ENCODE measurements at regions not wholly inside any gene's neighbourhood (a gene's known extent, or its start where the extent isn't known, plus 50 kb on each side); places are given as distances from the start of the nearest gene placed in this dataset.

GRCh38 chr6:147046141-147046877 is 157.9 kb upstream of the STXBP5 start:
- no peak for DNase-seq (ENCODE audit: low read depth in 1 of 2, low spot score in 2 of 2)
- no peak overlapping the region for H3K27ac ChIP-seq
- no peaks in the 10 kb centered on the region for H3K36me3 ChIP-seq
- no peaks in the 10 kb centered on the region for H3K4me1 ChIP-seq (replicated peaks)
- H3K9me3 ChIP-seq (replicated peaks), result no peaks in the 10 kb centered on the region
- no peaks in the 10 kb centered on the region for H3K27me3 ChIP-seq (replicated peaks)
- H3K4me3 ChIP-seq, result no peak overlapping the region

DNA sequence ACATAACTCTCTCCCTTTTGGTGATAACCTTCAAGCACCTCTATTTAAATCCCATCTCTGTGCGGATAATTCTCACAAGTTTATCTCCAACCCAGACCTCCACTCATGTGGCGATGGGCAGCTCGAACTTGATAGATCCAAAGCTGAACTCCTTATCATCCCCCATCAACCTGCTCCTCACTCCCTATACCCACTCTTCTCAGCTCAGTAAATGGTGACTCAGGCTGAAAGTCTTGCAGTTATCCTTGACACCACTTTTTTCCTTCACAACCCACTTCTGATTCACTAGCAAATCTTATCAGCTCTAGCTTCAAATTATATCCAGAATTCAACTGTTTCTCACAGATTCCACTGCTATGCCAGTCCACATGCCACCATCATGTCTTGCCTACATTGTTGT is 155.3 kb upstream of the STXBP5 start:
- Histone ChIP-seq H3K4me1 (replicated peaks) (0 out of 2 replicates have a peak, but pooled peaks cover 3% of the 10 kb centered on the region), H3K27me3 (replicated peaks) (no peaks in the 10 kb centered on the region), H3K27ac (no peak overlapping the region), H3K4me3 (no peak overlapping the region), H3K36me3 (no peaks in the 10 kb centered on the region), H3K9me3 (replicated peaks) (no peaks in the 10 kb centered on the region)
- DNase-seq (ENCODE audit: low read depth in 1 of 2, low spot score in 2 of 2), result no peak

DNA sequence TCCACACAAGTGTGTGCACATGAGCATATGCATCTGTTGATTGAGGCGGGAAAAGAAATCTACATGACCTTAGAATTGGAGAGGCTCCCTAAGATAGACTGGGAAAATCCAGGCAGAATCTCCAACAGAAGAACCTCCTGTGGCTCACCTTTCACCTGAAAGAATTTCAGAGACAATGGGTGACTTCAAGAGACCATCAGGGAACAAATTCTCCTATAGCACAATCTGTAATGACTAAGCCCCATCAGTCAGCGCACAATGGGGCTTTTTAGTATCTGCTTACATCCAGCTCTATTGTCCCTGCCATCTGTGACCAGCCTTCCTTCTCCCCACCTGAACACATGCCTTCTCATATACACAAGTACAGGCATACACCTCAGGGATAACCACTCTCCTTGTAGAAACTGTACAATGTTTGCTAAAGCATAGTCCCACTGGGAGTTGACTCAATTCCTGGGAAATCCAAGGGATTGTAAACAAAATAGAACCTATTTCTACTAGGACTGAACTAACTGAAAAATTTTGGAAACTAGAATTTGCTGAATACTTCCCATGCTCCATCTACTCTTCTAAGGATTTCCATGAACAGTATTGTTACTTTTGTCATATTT is 150.8 kb upstream of the STXBP5 start:
- H3K4me1 ChIP-seq (replicated peaks), result 0 out of 2 replicates have a peak, but pooled peaks cover 3% of the 10 kb centered on the region
- H3K4me3 ChIP-seq, result no peak overlapping the region
- H3K27ac ChIP-seq, result no peak overlapping the region
- 0 out of 2 replicates have a peak, but pooled peaks cover 3% of the 10 kb centered on the region for H3K27me3 ChIP-seq (replicated peaks)
- no peaks in the 10 kb centered on the region for H3K9me3 ChIP-seq (replicated peaks)
- no peak for DNase-seq (ENCODE audit: low read depth in 1 of 2, low spot score in 2 of 2)
- no peaks in the 10 kb centered on the region for H3K36me3 ChIP-seq

DNA sequence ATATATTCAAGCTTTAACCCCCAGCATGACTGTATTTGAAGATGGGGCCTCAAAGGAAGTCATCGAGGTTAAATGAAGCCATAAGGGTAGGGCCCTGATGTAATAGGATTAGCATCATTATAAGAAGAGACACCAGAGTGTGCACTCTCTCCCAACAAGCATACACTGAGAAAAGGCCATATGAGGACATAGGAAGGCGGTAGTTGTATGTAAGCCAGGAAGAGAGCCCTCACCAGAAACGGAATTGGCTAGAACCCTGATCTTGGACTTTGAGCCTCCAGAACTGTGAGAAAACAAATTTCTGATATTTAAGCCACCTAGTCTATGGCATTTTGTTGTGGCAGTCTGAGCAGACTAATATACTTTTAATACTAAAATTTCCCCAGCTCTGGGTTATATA is 150.1 kb upstream of the STXBP5 start:
- 0 out of 2 replicates have a peak, but pooled peaks cover 3% of the 10 kb centered on the region for H3K27me3 ChIP-seq (replicated peaks)
- no peaks in the 10 kb centered on the region for H3K9me3 ChIP-seq (replicated peaks)
- H3K36me3 ChIP-seq, result no peaks in the 10 kb centered on the region
- no peak overlapping the region for H3K27ac ChIP-seq
- no peak for DNase-seq (ENCODE audit: low read depth in 1 of 2, low spot score in 2 of 2)
- 0 out of 2 replicates have a peak, but pooled peaks cover 3% of the 10 kb centered on the region for H3K4me1 ChIP-seq (replicated peaks)
- H3K4me3 ChIP-seq, result no peak overlapping the region

- no peaks in the 10 kb centered on the region for H3K36me3 ChIP-seq
- H3K27me3 ChIP-seq (replicated peaks), result 0 out of 2 replicates have a peak, but pooled peaks cover 3% of the 10 kb centered on the region
- DNase-seq (ENCODE audit: low read depth in 1 of 2, low spot score in 2 of 2), result no peak
- H3K27ac ChIP-seq, result no peak overlapping the region
- no peaks in the 10 kb centered on the region for H3K9me3 ChIP-seq (replicated peaks)
- H3K4me3 ChIP-seq, result no peak overlapping the region
- 0 out of 2 replicates have a peak, but pooled peaks cover 3% of the 10 kb centered on the region for H3K4me1 ChIP-seq (replicated peaks)
Observed at GRCh38 chr6:147054871-147055270, 149.3 kb upstream of the STXBP5 start.

- no peaks in the 10 kb centered on the region for H3K36me3 ChIP-seq
- no peak overlapping the region for H3K4me3 ChIP-seq
- H3K4me1 ChIP-seq (replicated peaks), result 0 out of 2 replicates have a peak, but pooled peaks cover 3% of the 10 kb centered on the region
- 0 out of 2 replicates have a peak, but pooled peaks cover 3% of the 10 kb centered on the region for H3K27me3 ChIP-seq (replicated peaks)
- no peak overlapping the region for H3K27ac ChIP-seq
- DNase-seq (ENCODE audit: low read depth in 1 of 2, low spot score in 2 of 2), result no peak
- H3K9me3 ChIP-seq (replicated peaks), result no peaks in the 10 kb centered on the region
Observed at GRCh38 chr6:147055821-147056392, 148.3 kb upstream of the STXBP5 start.

GRCh38 chr6:147057188-147057587 is 147.0 kb upstream of the STXBP5 start:
- Histone ChIP-seq H3K4me1 (replicated peaks) (0 out of 2 replicates have a peak, but pooled peaks cover 3% of the 10 kb centered on the region), H3K36me3 (no peaks in the 10 kb centered on the region), H3K4me3 (no peak overlapping the region), H3K27ac (no peak overlapping the region), H3K27me3 (replicated peaks) (0 out of 2 replicates have a peak, but pooled peaks cover 3% of the 10 kb centered on the region), H3K9me3 (replicated peaks) (no peaks in the 10 kb centered on the region)
- DNase-seq (ENCODE audit: low read depth in 1 of 2, low spot score in 2 of 2), result no peak

DNA sequence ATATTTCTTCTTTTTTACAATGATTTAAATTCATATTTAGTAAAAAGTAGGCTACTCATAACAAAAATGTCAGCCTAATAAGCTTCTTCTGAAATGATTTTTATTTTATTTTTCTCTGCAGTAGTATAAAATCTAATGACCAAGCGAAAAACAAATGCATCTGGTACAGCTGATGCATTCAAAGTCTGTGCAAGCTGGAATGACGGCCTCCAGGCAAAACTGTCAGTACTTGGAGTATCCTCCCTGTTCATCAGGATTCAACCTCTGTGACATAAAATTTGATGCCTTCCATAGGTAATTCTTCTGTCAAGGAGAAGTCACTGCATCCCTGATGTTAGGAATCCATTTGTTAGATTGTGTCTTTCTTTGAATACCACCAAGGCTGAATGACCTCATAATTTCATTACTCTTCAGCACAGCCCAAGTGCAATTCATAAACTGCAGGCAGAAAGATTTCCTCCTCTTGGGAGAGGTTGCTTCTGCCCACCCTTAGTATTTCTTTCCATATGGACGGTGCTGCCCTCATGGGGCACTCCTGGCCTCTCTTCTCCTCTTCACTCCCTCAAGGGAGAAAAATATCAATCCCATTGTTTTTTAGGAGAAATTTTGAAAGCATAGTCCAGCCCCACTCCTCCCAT is 146.4 kb upstream of the STXBP5 start:
- H3K27ac ChIP-seq, result no peak overlapping the region

GRCh38 chr6:147058786-147059385 is 145.3 kb upstream of the STXBP5 start:
- Histone ChIP-seq H3K4me3 (no peak overlapping the region), H3K27ac (no peak overlapping the region), H3K27me3 (replicated peaks) (0 out of 2 replicates have a peak, but pooled peaks cover 3% of the 10 kb centered on the region), H3K4me1 (replicated peaks) (no peaks in the 10 kb centered on the region; the same call in 1 of the 2 replicates), H3K9me3 (replicated peaks) (no peaks in the 10 kb centered on the region), H3K36me3 (no peaks in the 10 kb centered on the region)
- no peak for DNase-seq (ENCODE audit: low read depth in 1 of 2, low spot score in 2 of 2)

More for the DNA sequence above, 146.4 kb upstream of the STXBP5 start:
- Histone ChIP-seq H3K4me3 (no peak overlapping the region), H3K36me3 (no peaks in the 10 kb centered on the region), H3K9me3 (replicated peaks) (no peaks in the 10 kb centered on the region), H3K4me1 (replicated peaks) (no peaks in the 10 kb centered on the region), H3K27me3 (replicated peaks) (0 out of 2 replicates have a peak, but pooled peaks cover 3% of the 10 kb centered on the region)
- no peak for DNase-seq (ENCODE audit: low read depth in 1 of 2, low spot score in 2 of 2)

GRCh38 chr6:147060636-147061035 is 143.6 kb upstream of the STXBP5 start:
- Histone ChIP-seq H3K4me1 (replicated peaks) (no peaks in the 10 kb centered on the region; the same call in 1 of the 2 replicates), H3K36me3 (no peaks in the 10 kb centered on the region), H3K27ac (no peak overlapping the region), H3K4me3 (no peak overlapping the region), H3K27me3 (replicated peaks) (0 out of 2 replicates have a peak, but pooled peaks cover 3% of the 10 kb centered on the region), H3K9me3 (replicated peaks) (no peaks in the 10 kb centered on the region)
- DNase-seq (ENCODE audit: low read depth in 1 of 2, low spot score in 2 of 2), result no peak

DNA sequence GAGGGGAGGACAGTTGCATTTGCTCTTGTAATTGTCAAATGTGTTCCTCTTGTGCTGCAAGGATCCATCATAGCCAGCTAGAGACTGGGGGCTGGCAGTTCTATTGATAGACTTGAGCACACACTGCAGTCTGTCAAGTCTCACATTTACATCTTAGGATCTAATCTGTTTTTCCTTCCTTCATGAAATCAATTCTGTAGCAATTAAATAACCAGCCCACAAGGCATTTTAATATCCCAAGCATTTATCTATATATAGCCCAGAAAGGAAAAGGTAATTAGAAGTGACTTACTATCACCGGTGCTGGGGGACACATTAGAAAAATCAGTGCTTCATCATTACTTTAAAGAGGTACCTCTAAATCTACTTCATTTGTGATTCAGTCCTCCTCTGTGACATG is 143.0 kb upstream of the STXBP5 start:
- Histone ChIP-seq H3K27ac (no peak overlapping the region), H3K4me1 (replicated peaks) (no peaks in the 10 kb centered on the region; the same call in 1 of the 2 replicates), H3K36me3 (no peaks in the 10 kb centered on the region), H3K9me3 (replicated peaks) (no peaks in the 10 kb centered on the region), H3K27me3 (replicated peaks) (0 out of 2 replicates have a peak, but pooled peaks cover 3% of the 10 kb centered on the region), H3K4me3 (no peak overlapping the region)
- DNase-seq (ENCODE audit: low read depth in 1 of 2, low spot score in 2 of 2), result no peak

DNA sequence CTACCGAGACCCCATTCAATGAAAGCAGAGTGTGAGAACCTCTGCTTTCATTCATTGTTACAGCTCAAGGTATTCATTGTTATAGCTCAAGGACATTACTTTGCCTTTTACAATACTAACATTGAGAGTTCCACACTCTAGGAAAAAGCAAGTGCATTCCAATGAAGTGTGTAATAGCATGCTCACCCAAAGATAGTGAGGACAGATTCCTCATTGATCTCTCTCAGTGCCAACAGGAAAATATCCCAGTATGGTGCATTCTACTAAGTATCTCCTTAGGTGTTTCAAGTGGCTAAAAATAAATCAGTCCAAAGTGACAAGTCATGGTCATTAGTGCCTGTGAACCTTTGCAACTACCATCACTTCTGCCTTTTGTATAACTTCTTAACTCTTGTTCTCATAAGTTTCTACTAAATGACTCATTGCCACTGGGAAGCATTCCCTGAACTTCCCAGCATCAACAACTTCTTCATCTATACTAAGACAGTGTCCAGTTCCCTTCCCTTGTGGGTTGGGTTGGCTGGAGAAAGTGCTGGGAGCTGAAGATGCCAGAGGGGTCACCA is 140.7 kb upstream of the STXBP5 start:
- peak in 1 of 2 experiments; percentile 39 for DNase-seq (ENCODE audit: low read depth in 1 of 2, low spot score in 2 of 2)
- H3K4me1 ChIP-seq (replicated peaks), result no peaks in the 10 kb centered on the region; the same call in 1 of the 2 replicates
- no peaks in the 10 kb centered on the region for H3K27me3 ChIP-seq (replicated peaks)
- no peaks in the 10 kb centered on the region for H3K9me3 ChIP-seq (replicated peaks)
- H3K27ac ChIP-seq, result no peak overlapping the region
- H3K4me3 ChIP-seq, result no peak overlapping the region
- H3K36me3 ChIP-seq, result no peaks in the 10 kb centered on the region

- DNase-seq (ENCODE audit: low read depth in 1 of 2, low spot score in 2 of 2), result no peak
Observed at GRCh38 chr6:147065786-147066185, 138.4 kb upstream of the STXBP5 start.

More at GRCh38 chr6:147065786-147066185, 138.4 kb upstream of the STXBP5 start:
- no peaks in the 10 kb centered on the region for H3K27me3 ChIP-seq (replicated peaks)
- no peaks in the 10 kb centered on the region; the same call in 1 of the 2 replicates for H3K4me1 ChIP-seq (replicated peaks)
- no peak overlapping the region for H3K4me3 ChIP-seq
- no peaks in the 10 kb centered on the region for H3K9me3 ChIP-seq (replicated peaks)
- no peak overlapping the region for H3K27ac ChIP-seq
- no peaks in the 10 kb centered on the region for H3K36me3 ChIP-seq
